Natural killer cell treated with Interleukin-12 subunit alpha and Interleukin-12 subunit beta and Interleukin-15 and Interleukin-18, amount 100 ng/mL, for 72 hours (primary cell): ENCODE measurements at regions not wholly inside any gene's neighbourhood (a gene's known extent, or its start where the extent isn't known, plus 50 kb on each side); places are given as distances from the start of the nearest gene placed in this dataset.
A peak's percentile ranks its signal among the peaks of the same experiment; 100 is the strongest.

Experiments
- ATAC-seq, 2 donors: fragments of 150-1000 bp; cut with Tn5 transposase in 1 of 2; sonication (Bioruptor Pico), chemical (Tn5 transposase) in 1 of 2; 2 replicates each; pipeline ENCODE4 v1.10.0; 2021
- DNase-seq: peaks from one replicate; pipeline ENCODE4 v3.0.0; 2022; ENCODE audit warnings: low spot score
- H3K27ac Mint-ChIP-seq, 2 donors: 1 replicate in 1 of 2; 2 replicates in 1 of 2; pipeline ENCODE4 v1.8.0; 2022; ENCODE audit warnings: mixed read lengths in 2 of 2, mild to moderate bottlenecking in 1 of 2, moderate library complexity in 1 of 2
- H3K27me3 Mint-ChIP-seq, 2 donors: 1 replicate in 1 of 2; 2 replicates in 1 of 2; pipeline ENCODE4 v1.8.0; 2022; ENCODE audit warnings: mixed read lengths in 2 of 2
- H3K36me3 Mint-ChIP-seq: one replicate; pipeline ENCODE4 v1.8.0; 2022; ENCODE audit warnings: mixed read lengths
- H3K4me1 Mint-ChIP-seq, 2 donors: 1 replicate in 1 of 2; 2 replicates in 1 of 2; pipeline ENCODE4 v1.8.0; 2022; ENCODE audit warnings: low read depth in 2 of 2, mixed read lengths in 2 of 2, mild to moderate bottlenecking in 1 of 2
- H3K4me3 Mint-ChIP-seq: one replicate; pipeline ENCODE4 v1.8.0; 2022; ENCODE audit warnings: mixed read lengths
- H3K9me3 Mint-ChIP-seq: 2 replicates; pipeline ENCODE4 v1.8.0; 2022; ENCODE audit warnings: mixed read lengths

GRCh38 chr17:14482715-14483114 is 181.8 kb downstream of the HS3ST3B1 start:
- ATAC-seq (no peak), DNase-seq (no peak)
- Mint-ChIP-seq H3K36me3 (peaks cover 8% of the 10 kb centered on the region), H3K4me1 (peaks cover 0 to 5% of the 10 kb centered on the region in 2 donors), H3K9me3 (peaks cover 5% of the 10 kb centered on the region), H3K27ac (no peak overlapping the region), H3K27me3 (peaks cover 0 to 10% of the 10 kb centered on the region in 2 donors), H3K4me3 (no peak overlapping the region)

- H3K9me3 Mint-ChIP-seq, result peaks cover 5% of the 10 kb centered on the region
Observed at GRCh38 chr17:14481664-14482063, 180.8 kb downstream of the HS3ST3B1 start.

DNA sequence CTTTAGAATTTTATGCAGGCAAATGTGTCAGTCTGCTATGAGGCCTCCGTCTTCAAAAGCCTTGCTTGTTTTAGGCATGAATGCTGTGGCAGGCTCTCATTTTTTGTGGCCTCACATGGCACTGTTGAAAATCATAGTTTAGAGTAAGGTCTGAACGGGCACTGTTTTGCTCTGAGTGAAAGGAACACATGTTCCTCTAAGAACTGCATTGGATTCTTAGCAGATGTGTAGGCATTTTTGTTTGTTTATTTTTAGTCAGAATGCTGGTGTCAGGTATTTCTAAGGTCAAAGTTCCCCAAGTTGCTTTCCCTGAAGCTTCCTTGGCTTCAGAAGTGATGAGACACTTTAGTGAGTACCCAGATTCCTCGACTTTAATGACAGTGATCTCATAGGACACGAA is 173.7 kb downstream of the HS3ST3B1 start:
- Mint-ChIP-seq H3K27me3 (peaks cover 6 to 10% of the 10 kb centered on the region in 2 donors), H3K4me1 (peaks cover 8 to 10% of the 10 kb centered on the region in 2 donors), H3K36me3 (no peaks in the 10 kb centered on the region), H3K4me3 (no peak overlapping the region), H3K27ac (no peak overlapping the region), H3K9me3 (no peaks in the 10 kb centered on the region)
- ATAC-seq (no peak), DNase-seq (no peak)

More at GRCh38 chr17:14481664-14482063, 180.8 kb downstream of the HS3ST3B1 start:
- peaks cover 8% of the 10 kb centered on the region for H3K36me3 Mint-ChIP-seq
- peaks cover 0 to 5% of the 10 kb centered on the region in 2 donors for H3K4me1 Mint-ChIP-seq
- DNase-seq, result no peak
- H3K27ac Mint-ChIP-seq, result no peak overlapping the region
- peaks cover 2 to 10% of the 10 kb centered on the region in 2 donors for H3K27me3 Mint-ChIP-seq
- ATAC-seq, result no peak
- H3K4me3 Mint-ChIP-seq, result no peak overlapping the region

- DNase-seq, result no peak
- Mint-ChIP-seq H3K27ac (no peak overlapping the region), H3K4me1 (peaks cover 9 to 20% of the 10 kb centered on the region in 2 donors), H3K9me3 (no peaks in the 10 kb centered on the region), H3K36me3 (no peaks in the 10 kb centered on the region), H3K27me3 (peaks cover 4 to 10% of the 10 kb centered on the region in 2 donors), H3K4me3 (no peak overlapping the region)
- no peak for ATAC-seq
Observed at GRCh38 chr17:14471052-14471451, 170.2 kb downstream of the HS3ST3B1 start.

GRCh38 chr17:14470417-14470816 is 169.5 kb downstream of the HS3ST3B1 start:
- H3K9me3 Mint-ChIP-seq, result no peaks in the 10 kb centered on the region
- peaks cover 9 to 20% of the 10 kb centered on the region in 2 donors for H3K4me1 Mint-ChIP-seq
- peaks cover 4 to 7% of the 10 kb centered on the region in 2 donors for H3K27me3 Mint-ChIP-seq
- ATAC-seq, result peak in 1 of 2 donors; percentile 31
- no peaks in the 10 kb centered on the region for H3K36me3 Mint-ChIP-seq
- H3K4me3 Mint-ChIP-seq, result no peak overlapping the region
- no peak overlapping the region for H3K27ac Mint-ChIP-seq
- DNase-seq, result no peak

DNA sequence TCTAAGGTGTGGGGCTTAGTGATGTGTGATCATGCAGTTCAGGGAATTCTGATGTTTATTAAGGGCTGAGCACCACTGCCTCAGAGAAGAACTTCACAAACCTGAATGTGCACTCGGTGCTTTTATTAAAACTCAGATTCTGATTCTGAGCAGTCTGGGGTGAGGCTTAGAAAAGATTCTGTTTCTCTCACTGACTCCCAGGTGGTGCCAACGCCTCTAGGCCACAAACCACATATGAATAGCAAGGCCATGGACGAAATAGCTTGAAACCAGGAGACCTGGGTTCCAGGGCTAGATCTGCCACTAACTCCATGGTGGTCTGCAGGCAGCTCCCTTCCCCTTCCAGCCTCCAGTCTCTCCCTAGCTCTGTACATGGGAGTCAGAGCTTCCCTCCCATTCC is 169.1 kb downstream of the HS3ST3B1 start:
- Mint-ChIP-seq H3K36me3 (no peaks in the 10 kb centered on the region), H3K9me3 (no peaks in the 10 kb centered on the region), H3K27me3 (peaks cover 0 to 2% of the 10 kb centered on the region in 2 donors), H3K27ac (no peak overlapping the region), H3K4me1 (peaks cover 9 to 20% of the 10 kb centered on the region in 2 donors), H3K4me3 (no peak overlapping the region)
- ATAC-seq (peak in 1 of 2 donors; percentile 43), DNase-seq (no peak)

DNA sequence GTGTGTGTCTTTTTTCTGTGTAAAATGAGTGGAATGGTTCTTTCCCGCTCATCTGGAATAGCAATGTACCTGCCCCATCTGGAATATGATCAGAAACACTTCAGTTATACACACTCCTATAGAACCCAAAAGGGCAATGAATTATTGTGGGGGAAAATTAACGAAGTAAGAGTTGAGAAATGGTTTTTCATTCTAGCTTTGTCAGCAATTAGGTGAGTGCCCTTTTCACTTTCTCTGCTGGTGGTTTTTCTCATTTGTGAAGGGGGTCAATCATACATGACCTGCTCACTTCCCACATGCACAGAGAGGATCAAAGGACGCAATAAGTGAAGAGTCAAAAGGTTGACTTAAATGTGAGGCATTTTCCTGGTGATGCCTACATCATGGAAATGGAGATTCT is 168.0 kb downstream of the HS3ST3B1 start:
- ATAC-seq, result no peak
- Mint-ChIP-seq H3K27ac (no peak overlapping the region), H3K36me3 (no peaks in the 10 kb centered on the region), H3K27me3 (no peaks in the 10 kb centered on the region), H3K9me3 (no peaks in the 10 kb centered on the region), H3K4me1 (peaks cover 9 to 20% of the 10 kb centered on the region in 2 donors), H3K4me3 (no peak overlapping the region)
- no peak for DNase-seq

- peaks cover 18 to 25% of the 10 kb centered on the region in 2 donors for H3K27me3 Mint-ChIP-seq
- no peaks in the 10 kb centered on the region for H3K36me3 Mint-ChIP-seq
Observed at GRCh38 chr17:14461227-14461548, 160.3 kb downstream of the HS3ST3B1 start.

GRCh38 chr17:14460516-14461226 is 159.8 kb downstream of the HS3ST3B1 start:
- peaks cover 2% of the 10 kb centered on the region for H3K9me3 Mint-ChIP-seq
- peaks cover 18 to 30% of the 10 kb centered on the region in 2 donors for H3K27me3 Mint-ChIP-seq
- no peak overlapping the region for H3K27ac Mint-ChIP-seq
- no peak for ATAC-seq
- no peak overlapping the region for H3K4me3 Mint-ChIP-seq
- no peak for DNase-seq
- H3K4me1 Mint-ChIP-seq, result no peaks in the 10 kb centered on the region
- no peaks in the 10 kb centered on the region for H3K36me3 Mint-ChIP-seq

More at GRCh38 chr17:14461227-14461548, 160.3 kb downstream of the HS3ST3B1 start:
- ATAC-seq, result no peak
- H3K4me3 Mint-ChIP-seq, result no peak overlapping the region
- H3K4me1 Mint-ChIP-seq, result no peaks in the 10 kb centered on the region
- peaks cover 2% of the 10 kb centered on the region for H3K9me3 Mint-ChIP-seq
- H3K27ac Mint-ChIP-seq, result no peak overlapping the region
- no peak for DNase-seq

- DNase-seq (no peak), ATAC-seq (no peak)
- Mint-ChIP-seq H3K4me3 (no peak overlapping the region), H3K27ac (no peak overlapping the region), H3K36me3 (no peaks in the 10 kb centered on the region), H3K27me3 (peaks cover 18 to 33% of the 10 kb centered on the region in 2 donors), H3K4me1 (no peaks in the 10 kb centered on the region), H3K9me3 (peaks cover 2% of the 10 kb centered on the region)
Observed at GRCh38 chr17:14459955-14460354, 159.1 kb downstream of the HS3ST3B1 start.

DNA sequence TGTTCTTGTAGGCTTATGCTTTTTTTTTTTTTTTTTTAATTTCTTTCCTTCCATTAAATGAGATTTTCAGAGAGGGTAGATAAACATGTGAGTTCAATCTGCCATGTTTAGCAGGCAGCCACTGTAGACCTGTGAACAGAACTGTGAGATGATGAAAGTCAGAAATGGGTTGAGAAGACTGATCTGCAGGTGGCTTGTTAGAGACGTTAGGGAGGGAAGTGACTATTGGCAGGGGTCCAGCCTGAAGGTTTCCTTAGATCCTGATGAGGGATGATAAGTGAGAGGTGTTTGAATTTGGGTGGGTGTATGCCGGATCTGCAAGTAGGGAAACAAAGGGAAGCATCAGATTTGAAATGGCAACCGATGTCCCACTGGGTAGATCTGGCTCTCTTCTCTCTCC is 157.8 kb downstream of the HS3ST3B1 start:
- no peak for ATAC-seq
- no peaks in the 10 kb centered on the region for H3K4me1 Mint-ChIP-seq

GRCh38 chr17:14454746-14455145 is 153.9 kb downstream of the HS3ST3B1 start:
- Mint-ChIP-seq H3K4me3 (no peak overlapping the region), H3K9me3 (peaks cover 2% of the 10 kb centered on the region), H3K27me3 (peaks cover 13 to 28% of the 10 kb centered on the region in 2 donors), H3K27ac (no peak overlapping the region), H3K36me3 (no peaks in the 10 kb centered on the region), H3K4me1 (no peaks in the 10 kb centered on the region)
- DNase-seq (no peak), ATAC-seq (no peak)

More for the DNA sequence above, 157.8 kb downstream of the HS3ST3B1 start:
- no peak overlapping the region for H3K27ac Mint-ChIP-seq
- peaks cover 18 to 33% of the 10 kb centered on the region in 2 donors for H3K27me3 Mint-ChIP-seq
- H3K4me3 Mint-ChIP-seq, result no peak overlapping the region
- peaks cover 2% of the 10 kb centered on the region for H3K9me3 Mint-ChIP-seq
- no peaks in the 10 kb centered on the region for H3K36me3 Mint-ChIP-seq
- DNase-seq, result no peak

- Mint-ChIP-seq H3K36me3 (no peaks in the 10 kb centered on the region), H3K9me3 (peaks cover 2% of the 10 kb centered on the region), H3K27me3 (peaks cover 4 to 14% of the 10 kb centered on the region in 2 donors), H3K27ac (no peak overlapping the region), H3K4me1 (no peaks in the 10 kb centered on the region), H3K4me3 (no peak overlapping the region)
- ATAC-seq (no peak), DNase-seq (no peak)
Observed at GRCh38 chr17:14452856-14453255, 152.0 kb downstream of the HS3ST3B1 start.

DNA sequence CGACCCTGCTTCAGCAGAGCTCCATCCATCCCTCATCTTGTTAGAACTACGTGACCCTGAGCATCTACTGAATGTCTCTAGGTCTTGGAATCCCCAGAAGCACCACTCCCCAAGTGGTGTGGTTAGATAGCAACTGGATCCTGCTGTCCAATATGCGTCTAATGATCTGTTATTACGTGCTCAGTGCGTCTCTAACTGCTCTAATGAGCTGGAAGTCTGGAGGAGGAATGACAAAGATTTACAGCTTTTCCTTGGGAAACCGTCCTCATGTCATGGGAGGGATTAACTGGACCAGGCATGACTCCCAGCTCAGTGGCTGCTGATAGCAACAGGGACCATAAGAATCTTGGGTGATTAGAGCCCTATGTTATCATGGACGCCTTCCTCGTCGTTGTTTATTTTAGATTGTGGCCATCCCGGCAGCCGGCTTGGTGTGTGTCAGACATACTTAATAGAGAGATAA is 150.9 kb downstream of the HS3ST3B1 start:
- H3K27ac Mint-ChIP-seq, result no peak overlapping the region
- H3K36me3 Mint-ChIP-seq, result no peaks in the 10 kb centered on the region
- no peaks in the 10 kb centered on the region for H3K9me3 Mint-ChIP-seq
- no peak for DNase-seq
- no peak overlapping the region for H3K4me3 Mint-ChIP-seq
- ATAC-seq, result no peak
- H3K27me3 Mint-ChIP-seq, result peaks cover 0 to 8% of the 10 kb centered on the region in 2 donors
- no peaks in the 10 kb centered on the region for H3K4me1 Mint-ChIP-seq
